Kidney epithelial cell (primary cell): ENCODE measurements at regions not wholly inside any gene's neighbourhood (a gene's known extent, or its start where the extent isn't known, plus 50 kb on each side); places are given as distances from the start of the nearest gene placed in this dataset.

Experiments
- DNase-seq: peaks from one replicate; pipeline ENCODE4 v3.0.0-alpha.2; 2010; ENCODE audit warnings: low read depth
- H3K27me3 ChIP-seq: 2 replicates; pipeline ENCODE4 v1.6.0; 2011; ENCODE audit warnings: low read length; ENCODE audit not compliant: control insufficient read depth, insufficient read depth
- H3K36me3 ChIP-seq: 2 replicates; pipeline ENCODE4 v1.5.1; 2011; ENCODE audit warnings: low read length; ENCODE audit not compliant: control insufficient read depth, insufficient read depth
- H3K4me3 ChIP-seq: 2 replicates; pipeline ENCODE4 v1.5.1; 2011; ENCODE audit warnings: low read depth, mild to moderate bottlenecking, control low read depth, low read length
- TF ChIP-seq, protein P1 (sequence below): IDR thresholded peaks from 2 replicates; pipeline ENCODE4 v1.5.1; 2011; ENCODE audit warnings: mild to moderate bottlenecking, moderate library complexity, low read length, control low read depth, inconsistent platforms; ENCODE audit not compliant: insufficient read depth, poor library complexity, severe bottlenecking

DNA sequence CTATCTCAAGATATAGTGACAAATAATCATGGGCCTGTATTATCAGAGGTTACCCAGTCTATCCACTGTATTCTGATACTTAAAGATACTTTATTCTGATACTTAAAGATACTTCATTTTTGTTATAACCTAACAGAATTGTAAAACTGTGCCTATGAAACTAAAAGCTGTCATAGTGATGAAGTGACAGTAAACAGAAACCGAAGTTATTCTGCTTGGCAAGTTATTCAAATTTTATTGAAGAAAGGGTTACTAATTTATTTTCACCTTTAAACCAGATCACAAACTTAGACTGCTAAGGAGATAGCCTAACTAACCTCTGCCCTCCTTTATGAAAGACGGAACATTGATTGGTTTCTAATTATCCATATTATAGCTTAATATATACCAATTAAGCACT is 604.6 kb upstream of the IMPG1 start:
- H3K36me3 ChIP-seq, result no peaks in the 10 kb centered on the region
- TF ChIP-seq, protein P1, sequence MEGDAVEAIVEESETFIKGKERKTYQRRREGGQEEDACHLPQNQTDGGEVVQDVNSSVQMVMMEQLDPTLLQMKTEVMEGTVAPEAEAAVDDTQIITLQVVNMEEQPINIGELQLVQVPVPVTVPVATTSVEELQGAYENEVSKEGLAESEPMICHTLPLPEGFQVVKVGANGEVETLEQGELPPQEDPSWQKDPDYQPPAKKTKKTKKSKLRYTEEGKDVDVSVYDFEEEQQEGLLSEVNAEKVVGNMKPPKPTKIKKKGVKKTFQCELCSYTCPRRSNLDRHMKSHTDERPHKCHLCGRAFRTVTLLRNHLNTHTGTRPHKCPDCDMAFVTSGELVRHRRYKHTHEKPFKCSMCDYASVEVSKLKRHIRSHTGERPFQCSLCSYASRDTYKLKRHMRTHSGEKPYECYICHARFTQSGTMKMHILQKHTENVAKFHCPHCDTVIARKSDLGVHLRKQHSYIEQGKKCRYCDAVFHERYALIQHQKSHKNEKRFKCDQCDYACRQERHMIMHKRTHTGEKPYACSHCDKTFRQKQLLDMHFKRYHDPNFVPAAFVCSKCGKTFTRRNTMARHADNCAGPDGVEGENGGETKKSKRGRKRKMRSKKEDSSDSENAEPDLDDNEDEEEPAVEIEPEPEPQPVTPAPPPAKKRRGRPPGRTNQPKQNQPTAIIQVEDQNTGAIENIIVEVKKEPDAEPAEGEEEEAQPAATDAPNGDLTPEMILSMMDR, result no peak
- H3K27me3 ChIP-seq, result no peaks in the 10 kb centered on the region
- H3K4me3 ChIP-seq, result no peak overlapping the region
- DNase-seq, result no peak

DNA sequence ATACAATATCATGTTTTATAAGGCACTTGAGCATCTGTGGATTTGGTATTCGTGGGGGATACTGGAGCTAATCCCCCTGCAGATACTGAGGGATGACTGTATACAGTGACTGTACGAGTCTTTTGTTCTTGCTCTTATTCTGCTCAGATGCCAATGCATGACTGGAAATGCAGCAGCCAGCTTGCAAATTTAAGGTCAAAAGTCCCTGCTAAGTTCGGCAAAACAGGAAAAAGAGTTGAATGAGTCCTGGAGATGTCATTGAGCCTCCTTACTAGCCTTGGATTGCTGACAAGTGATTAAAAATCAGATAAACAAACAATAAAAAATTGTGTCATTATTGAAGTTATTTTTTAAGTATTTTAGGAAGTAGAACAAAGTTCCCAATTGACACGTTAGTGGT is 599.3 kb upstream of the IMPG1 start:
- no peaks in the 10 kb centered on the region for H3K36me3 ChIP-seq
- no peak overlapping the region for H3K4me3 ChIP-seq
- TF ChIP-seq, protein P1, result no peak
- no peaks in the 10 kb centered on the region for H3K27me3 ChIP-seq
- DNase-seq, result no peak

DNA sequence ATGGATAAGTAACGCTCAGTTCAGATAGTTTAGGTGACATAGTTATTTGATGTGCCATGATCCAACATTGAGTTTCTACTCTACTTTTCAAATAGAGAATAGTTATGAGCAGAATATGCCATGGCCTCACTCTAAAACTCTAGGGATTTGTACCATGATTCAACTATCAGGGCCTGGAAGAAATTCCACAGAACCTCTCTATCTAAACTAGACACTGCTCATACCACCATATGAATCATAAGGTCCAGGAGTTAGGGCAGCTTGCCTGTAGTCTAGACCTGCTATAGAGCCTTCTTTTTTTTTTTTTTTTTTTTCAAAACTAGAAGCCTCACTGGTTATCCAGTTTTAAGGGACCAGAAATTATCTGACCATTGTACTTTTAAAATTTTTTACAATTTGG is 571.8 kb upstream of the IMPG1 start:
- no peak for DNase-seq
- no peak overlapping the region for H3K4me3 ChIP-seq
- no peaks in the 10 kb centered on the region for H3K27me3 ChIP-seq
- no peaks in the 10 kb centered on the region for H3K36me3 ChIP-seq
- TF ChIP-seq, protein P1, result no peak

DNA sequence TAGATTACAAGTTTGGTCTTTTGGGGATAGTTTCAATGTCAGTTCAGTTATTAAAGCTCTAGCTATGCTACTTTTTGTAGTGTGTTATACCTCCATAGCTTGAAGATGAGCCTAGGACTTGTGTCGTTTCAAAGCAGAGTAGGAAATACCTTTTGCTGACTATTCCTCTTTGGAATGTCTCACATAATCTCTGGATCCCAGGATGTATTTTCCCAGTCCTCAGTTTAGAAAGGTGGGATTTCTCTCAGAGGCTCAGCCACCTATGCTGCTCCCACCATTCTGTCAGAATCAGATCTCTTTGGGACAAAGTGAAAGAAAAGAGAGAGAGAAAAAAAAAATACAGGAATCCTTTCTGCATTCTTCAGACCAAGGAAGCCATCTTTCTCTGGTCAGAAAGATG is 567.5 kb upstream of the IMPG1 start:
- DNase-seq, result no peak
- H3K4me3 ChIP-seq, result no peak overlapping the region
- H3K36me3 ChIP-seq, result no peaks in the 10 kb centered on the region
- TF ChIP-seq, protein P1, result no peak
- no peaks in the 10 kb centered on the region for H3K27me3 ChIP-seq

DNA sequence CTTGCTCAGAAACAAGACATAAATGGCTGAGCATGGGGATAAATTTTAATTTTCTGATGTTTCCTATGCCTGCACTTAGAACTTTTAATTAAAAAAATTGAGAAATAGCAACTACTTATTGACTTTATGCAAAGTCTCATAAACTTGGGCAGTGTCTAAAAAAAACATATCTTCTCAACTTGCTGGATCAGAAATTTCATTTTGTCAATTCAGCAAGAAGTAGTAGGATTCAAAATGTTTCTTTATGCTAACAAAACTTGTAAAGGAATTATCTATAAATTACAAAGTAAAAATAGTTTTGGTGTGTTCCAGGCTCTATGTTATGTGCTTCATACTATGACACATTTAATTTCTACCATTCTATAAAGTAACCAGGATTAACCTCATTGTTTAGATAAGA is 562.2 kb upstream of the IMPG1 start:
- no peaks in the 10 kb centered on the region for H3K27me3 ChIP-seq
- TF ChIP-seq, protein P1, result no peak
- no peak for DNase-seq
- no peak overlapping the region for H3K4me3 ChIP-seq
- H3K36me3 ChIP-seq, result no peaks in the 10 kb centered on the region

DNA sequence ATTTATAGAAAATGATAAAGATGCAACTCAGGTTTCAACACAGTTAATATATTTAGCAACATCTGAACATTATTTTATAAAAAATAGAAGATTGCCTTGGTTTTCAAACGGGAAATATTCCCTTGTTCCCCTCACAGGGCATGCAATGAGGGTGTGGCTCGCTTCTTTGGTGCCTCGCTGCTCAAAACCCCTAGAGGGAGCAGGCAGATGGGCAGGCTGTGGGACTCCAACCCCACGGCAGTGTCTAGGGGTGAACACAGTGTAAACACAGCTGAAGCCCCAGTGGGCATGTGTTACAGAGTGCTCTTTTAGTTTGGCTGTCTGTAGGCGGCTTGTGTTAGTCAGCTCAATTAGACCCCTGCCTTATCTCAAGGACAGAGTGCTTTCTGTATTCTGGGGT is 560.8 kb upstream of the IMPG1 start:
- no peak for DNase-seq
- TF ChIP-seq, protein P1, result no peak
- Histone ChIP-seq H3K27me3 (no peaks in the 10 kb centered on the region), H3K4me3 (no peak overlapping the region), H3K36me3 (no peaks in the 10 kb centered on the region)
